GM12878 (cell line): ENCODE measurements at regions not wholly inside any gene's neighbourhood (a gene's known extent, or its start where the extent isn't known, plus 50 kb on each side); places are given as distances from the start of the nearest gene placed in this dataset.
A peak's percentile ranks its signal among the peaks of the same experiment; 100 is the strongest.

Source experiments
- ATAC-seq: fragments of 200-7000 bp; cut with Tn5 transposase; 3 replicates; pipeline ENCODE4 v1.9.1; 2020; ENCODE audit warnings: mild to moderate bottlenecking, moderate library complexity
- BruUV-seq: library from RNA; stranded (reverse); fragments of 400-500 nt; replicated peaks from 2 replicates; lab custom pipeline; 2021; lab: Mats Ljungman, UMichigan
- CTCF ChIA-PET: fragments of 300-600 bp; sonication (Branson Sonifier 250); formaldehyde crosslinking; extraction: SDS; loops from one replicate; lab custom pipeline; 2021; ENCODE audit warnings: inconsistent platforms; lab: Yijun Ruan, JAX
- POLR2A ChIA-PET: fragments of 350-600 bp; formaldehyde crosslinking; extraction: SDS; loops from one replicate; lab custom pipeline; 2021; ENCODE audit warnings: inconsistent platforms; lab: Charles Lee
- RAD21 ChIA-PET: fragments of 300-600 bp; sonication (Branson Sonifier 250); formaldehyde crosslinking; loops from one replicate; lab custom pipeline; 2023; ENCODE audit warnings: antibody characterized with exemption; ENCODE audit not compliant: unreplicated experiment; lab: Charles Lee
- SMC1A ChIA-PET: fragments of 300-600 bp; sonication (Branson Sonifier 250); formaldehyde crosslinking; loops from one replicate; lab custom pipeline; 2023; ENCODE audit not compliant: unreplicated experiment, uncharacterized antibody; lab: Charles Lee
- DNase-seq: peaks from one replicate; pipeline ENCODE4 v3.0.0-alpha.2; 2011; ENCODE audit warnings: low read depth, low spot score
- FAIRE-seq: peaks from 3 replicates; lab custom pipeline; 2011; peaks lifted over from hg19 to GRCh38; lab: Jason Lieb, UNC
- H2AFZ ChIP-seq: 2 replicates; pipeline ENCODE4 v1.6.0; 2011; ENCODE audit warnings: low read depth, low read length, control low read depth; ENCODE audit not compliant: control insufficient read depth
- H3K27ac ChIP-seq: 2 replicates; pipeline ENCODE4 v1.5.1; 2011; ENCODE audit warnings: control low read depth; ENCODE audit not compliant: control insufficient read depth, insufficient read depth
- H3K27me3 ChIP-seq, 2 experiments: replicated peaks in 1 of 2; 2 replicates each; pipeline versions ENCODE4 v1.6.0 to v1.6.1; 2011; ENCODE audit warnings: low read length in 1 of 2; ENCODE audit not compliant: control insufficient read depth in 2 of 2, insufficient read depth in 2 of 2
- H3K36me3 ChIP-seq, 2 experiments: 2 replicates each; pipeline ENCODE4 v1.5.1; 2011; ENCODE audit warnings: low read length in 1 of 2; ENCODE audit not compliant: control insufficient read depth in 2 of 2, insufficient read depth in 2 of 2
- H3K4me1 ChIP-seq: 2 replicates; pipeline ENCODE4 v1.6.1; 2011; ENCODE audit warnings: mild to moderate bottlenecking, low read length, moderate library complexity, mixed read lengths; ENCODE audit not compliant: control insufficient read depth, insufficient read depth
- H3K4me2 ChIP-seq: 2 replicates; pipeline ENCODE4 v1.6.0; 2011; ENCODE audit warnings: control low read depth; ENCODE audit not compliant: control insufficient read depth, insufficient read depth
- H3K4me3 ChIP-seq: fragments of 200-600 bp; sonication (generic); 2 replicates; pipeline ENCODE4 v1.5.1; 2016
- H3K79me2 ChIP-seq: 2 replicates; pipeline ENCODE4 v1.6.0; 2011; ENCODE audit warnings: low read length; ENCODE audit not compliant: control insufficient read depth, insufficient read depth
- H3K9ac ChIP-seq: 2 replicates; pipeline ENCODE4 v1.8.0; 2011; ENCODE audit warnings: low read length, control low read depth, mixed read lengths; ENCODE audit not compliant: control insufficient read depth, insufficient read depth
- H3K9me3 ChIP-seq: replicated peaks from 3 replicates; pipeline ENCODE4 v1.5.1; 2011; ENCODE audit warnings: mild to moderate bottlenecking, low read length; ENCODE audit not compliant: control insufficient read depth, insufficient read depth
- H4K20me1 ChIP-seq: 2 replicates; pipeline ENCODE4 v1.6.0; 2011; ENCODE audit not compliant: control insufficient read depth, insufficient read depth
- MTA2 ChIP-seq: fragments of 450-650 bp; IDR thresholded peaks from 2 replicates; pipeline ENCODE4 v1.6.1; 2016; ENCODE audit warnings: low read depth, mild to moderate bottlenecking, moderate library complexity
- NFXL1 ChIP-seq: fragments of 450-650 bp; IDR thresholded peaks from 2 replicates; pipeline ENCODE4 v1.6.1; 2017; ENCODE audit warnings: antibody characterized with exemption, mild to moderate bottlenecking, borderline replicate concordance
- RUNX3 ChIP-seq: IDR thresholded peaks from 2 replicates; pipeline ENCODE4 v1.6.1; 2012; ENCODE audit warnings: low read length, inconsistent platforms
- SP1 ChIP-seq: IDR thresholded peaks from one replicate; pipeline ENCODE4 v1.6.1; 2011; ENCODE audit warnings: low read depth, low read length
- STAT3 ChIP-seq: IDR thresholded peaks from 2 replicates; pipeline ENCODE4 v1.6.1; 2011; ENCODE audit warnings: low read depth, low read length, improper control_type of control experiment
- WGBS: methylation state at CpG from one replicate; pipeline ENCODE4 v1.1.6; 2016; ENCODE audit warnings: low lambda C conversion rate; ENCODE audit not compliant: insufficient replicate concordance, insufficient coverage; ENCODE audit errors: missing lambda C conversion rate; 5-methylcytosine and 5-hydroxymethylcytosine counted together
- in situ Hi-C: fragments of 300-500 bp; cut with MboI; formaldehyde crosslinking; loops from 9 replicates; pipeline ENCODE4 v1.14.3; 2018; ENCODE audit warnings: mixed read lengths
- intact Hi-C: fragments of 100-400 bp; cut with micrococcal nuclease; formaldehyde crosslinking; loops from one replicate; pipeline ENCODE4 v1.14.2; 2022; ENCODE audit not compliant: unreplicated experiment
- TF ChIP-seq, protein P1 (sequence below): fragments of 450-650 bp; IDR thresholded peaks from 2 replicates; pipeline ENCODE4 v1.6.1; 2016; ENCODE audit warnings: mild to moderate bottlenecking, moderate library complexity, borderline replicate concordance

GRCh38 chr3:3532508-3532907, 266.7 kb upstream of the LRRN1 start:
- ChIA-PET POLR2A (no interaction called here), RAD21 (no interaction called here), CTCF (no interaction called here), SMC1A (interaction anchor here (0.6 to 1.1 kb wide), 4 partner anchors 21 to 228 kb away, joined by 3 read pairs; no protein-coding TSS in a partner anchor)
- TF ChIP-seq, protein P1, sequence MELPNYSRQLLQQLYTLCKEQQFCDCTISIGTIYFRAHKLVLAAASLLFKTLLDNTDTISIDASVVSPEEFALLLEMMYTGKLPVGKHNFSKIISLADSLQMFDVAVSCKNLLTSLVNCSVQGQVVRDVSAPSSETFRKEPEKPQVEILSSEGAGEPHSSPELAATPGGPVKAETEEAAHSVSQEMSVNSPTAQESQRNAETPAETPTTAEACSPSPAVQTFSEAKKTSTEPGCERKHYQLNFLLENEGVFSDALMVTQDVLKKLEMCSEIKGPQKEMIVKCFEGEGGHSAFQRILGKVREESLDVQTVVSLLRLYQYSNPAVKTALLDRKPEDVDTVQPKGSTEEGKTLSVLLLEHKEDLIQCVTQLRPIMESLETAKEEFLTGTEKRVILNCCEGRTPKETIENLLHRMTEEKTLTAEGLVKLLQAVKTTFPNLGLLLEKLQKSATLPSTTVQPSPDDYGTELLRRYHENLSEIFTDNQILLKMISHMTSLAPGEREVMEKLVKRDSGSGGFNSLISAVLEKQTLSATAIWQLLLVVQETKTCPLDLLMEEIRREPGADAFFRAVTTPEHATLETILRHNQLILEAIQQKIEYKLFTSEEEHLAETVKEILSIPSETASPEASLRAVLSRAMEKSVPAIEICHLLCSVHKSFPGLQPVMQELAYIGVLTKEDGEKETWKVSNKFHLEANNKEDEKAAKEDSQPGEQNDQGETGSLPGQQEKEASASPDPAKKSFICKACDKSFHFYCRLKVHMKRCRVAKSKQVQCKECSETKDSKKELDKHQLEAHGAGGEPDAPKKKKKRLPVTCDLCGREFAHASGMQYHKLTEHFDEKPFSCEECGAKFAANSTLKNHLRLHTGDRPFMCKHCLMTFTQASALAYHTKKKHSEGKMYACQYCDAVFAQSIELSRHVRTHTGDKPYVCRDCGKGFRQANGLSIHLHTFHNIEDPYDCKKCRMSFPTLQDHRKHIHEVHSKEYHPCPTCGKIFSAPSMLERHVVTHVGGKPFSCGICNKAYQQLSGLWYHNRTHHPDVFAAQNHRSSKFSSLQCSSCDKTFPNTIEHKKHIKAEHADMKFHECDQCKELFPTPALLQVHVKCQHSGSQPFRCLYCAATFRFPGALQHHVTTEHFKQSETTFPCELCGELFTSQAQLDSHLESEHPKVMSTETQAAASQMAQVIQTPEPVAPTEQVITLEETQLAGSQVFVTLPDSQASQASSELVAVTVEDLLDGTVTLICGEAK, result peak; percentile 83
- TF ChIP-seq SP1, result no peak
- no peak for ATAC-seq
- no peaks in the 10 kb centered on the region for H3K79me2 ChIP-seq
- no peaks in the 10 kb centered on the region for H3K9me3 ChIP-seq
- in situ Hi-C loops, result no loop called here
- H2AFZ ChIP-seq, result no peak overlapping the region
- no peak overlapping the region for H3K4me2 ChIP-seq
- H3K27me3 ChIP-seq, result no peaks in the 10 kb centered on the region; a peak in 1 of 4 replicates
- no peak overlapping the region for H3K4me3 ChIP-seq
- H3K4me1 ChIP-seq, result no peaks in the 10 kb centered on the region
- intact Hi-C loops, result no loop called here
- 0% methylated on average over 1 of the region's 1 CpG for WGBS
- no peaks in the 10 kb centered on the region for H3K36me3 ChIP-seq
- BruUV-seq, result no TSS peak
- no peaks in the 10 kb centered on the region for H4K20me1 ChIP-seq
- no peak for DNase-seq
- H3K9ac ChIP-seq, result no peak overlapping the region
- no peak for FAIRE-seq
- H3K27ac ChIP-seq, result no peak overlapping the region

- no peak overlapping the region for H3K9ac ChIP-seq
- H3K4me1 ChIP-seq, result no peaks in the 10 kb centered on the region
- FAIRE-seq (no peak), ATAC-seq (no peak), DNase-seq (no peak)
- CTCF ChIA-PET, result no interaction called here
- no peaks in the 10 kb centered on the region for H3K36me3 ChIP-seq
- in situ Hi-C loops (no loop called here), intact Hi-C loops (no loop called here)
- H3K4me3 ChIP-seq, result no peak overlapping the region
- RAD21 ChIA-PET, result interaction anchor here (0.7 kb wide), 1 partner anchor 25 kb away, joined by 3 read pairs; no protein-coding TSS in a partner anchor
- H3K79me2 ChIP-seq, result no peaks in the 10 kb centered on the region
- peak; percentile 16; the same call in 1 of the 2 replicates for TF ChIP-seq RUNX3
- no peak for TF ChIP-seq NFXL1
- no peak for TF ChIP-seq STAT3
- peak; percentile 52 for TF ChIP-seq MTA2
- H2AFZ ChIP-seq, result no peak overlapping the region
- no peaks in the 10 kb centered on the region for H3K9me3 ChIP-seq
- H3K27ac ChIP-seq, result no peak overlapping the region
- H3K4me2 ChIP-seq, result no peak overlapping the region
- 2% methylated on average over 4 of the region's 4 CpGs for WGBS
- no peaks in the 10 kb centered on the region; a peak in 1 of 4 replicates for H3K27me3 ChIP-seq
- POLR2A ChIA-PET, result no interaction called here
- no TSS peak for BruUV-seq
- no peaks in the 10 kb centered on the region for H4K20me1 ChIP-seq
- SMC1A ChIA-PET, result interaction anchor here (0.9 to 1.1 kb wide), 3 partner anchors 14 to 331 kb away, joined by 3 read pairs; no protein-coding TSS in a partner anchor
Measured at GRCh38 chr3:3531476-3531875, 267.8 kb upstream of the LRRN1 start.
